ENCODE measurements at regions not wholly inside any gene's neighbourhood (a gene's known extent, or its start where the extent isn't known, plus 50 kb on each side); places are given as distances from the start of the nearest gene placed in this dataset.

- no peak for TF ChIP-seq CTCF (IDR thresholded peaks at IDR 0.05; ENCODE audit: unreplicated experiment)
- no peak overlapping the region for H3K4me3 Mint-ChIP-seq (ENCODE audit: low read depth)
- no peak overlapping the region for H3K27ac Mint-ChIP-seq
- no peaks in the 10 kb centered on the region for H3K27me3 Mint-ChIP-seq
- no peaks in the 10 kb centered on the region for H3K36me3 Mint-ChIP-seq (ENCODE audit: insufficient read depth)
- H3K4me1 Mint-ChIP-seq (ENCODE audit: low read depth) = no peaks in the 10 kb centered on the region
- DNase-seq (ENCODE audit: low spot score, unreplicated experiment) = no peak
- H3K9me3 Mint-ChIP-seq (ENCODE audit: low read depth) = peaks cover 22% of the 10 kb centered on the region
These were observed 188.5 kb upstream of the CHRM3 start for GRCh38 chr1:239197871-239198270.

DNA sequence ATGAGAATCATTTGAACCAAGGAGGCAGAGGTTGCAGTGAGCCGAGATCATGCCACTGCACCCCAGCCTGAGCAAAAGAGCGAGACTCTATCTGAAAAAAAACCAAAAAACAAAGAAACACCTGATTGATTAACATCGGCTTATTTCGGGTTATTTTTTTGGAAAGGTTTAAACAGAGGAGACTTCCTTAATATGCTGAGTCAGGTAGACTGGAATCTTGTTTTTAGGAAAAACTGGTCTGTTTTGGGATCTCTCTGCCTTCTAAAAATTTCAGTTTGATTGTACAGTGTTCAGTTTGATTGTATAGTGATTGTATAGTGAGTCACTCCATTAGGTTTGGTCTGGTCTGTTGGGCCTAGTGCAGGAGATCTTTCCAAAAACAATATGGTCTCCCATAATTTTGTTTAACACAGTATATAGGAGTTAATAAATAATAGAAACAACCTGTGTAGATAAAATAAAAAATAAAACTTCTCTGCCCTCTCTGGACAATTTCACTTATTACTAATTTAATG, 196.3 kb upstream of the CHRM3 start:
- Mint-ChIP-seq H3K4me3 (ENCODE audit: low read depth) (no peak overlapping the region), H3K4me1 (ENCODE audit: low read depth) (no peaks in the 10 kb centered on the region), H3K27ac (no peak overlapping the region), H3K9me3 (ENCODE audit: low read depth) (peaks cover 2% of the 10 kb centered on the region), H3K27me3 (no peaks in the 10 kb centered on the region), H3K36me3 (ENCODE audit: insufficient read depth) (no peaks in the 10 kb centered on the region)
- TF ChIP-seq CTCF (IDR thresholded peaks at IDR 0.05; ENCODE audit: unreplicated experiment) = no peak
- DNase-seq (ENCODE audit: low spot score, unreplicated experiment) = no peak

- Mint-ChIP-seq H3K9me3 (ENCODE audit: low read depth) (no peaks in the 10 kb centered on the region), H3K27ac (no peak overlapping the region), H3K4me1 (ENCODE audit: low read depth) (peaks cover 2% of the 10 kb centered on the region), H3K27me3 (no peaks in the 10 kb centered on the region), H3K36me3 (ENCODE audit: insufficient read depth) (no peaks in the 10 kb centered on the region), H3K4me3 (ENCODE audit: low read depth) (no peak overlapping the region)
- no peak for DNase-seq (ENCODE audit: low spot score, unreplicated experiment)
- TF ChIP-seq CTCF (IDR thresholded peaks at IDR 0.05; ENCODE audit: unreplicated experiment) = no peak
These were observed 199.9 kb upstream of the CHRM3 start for GRCh38 chr1:239186487-239186886.

DNA sequence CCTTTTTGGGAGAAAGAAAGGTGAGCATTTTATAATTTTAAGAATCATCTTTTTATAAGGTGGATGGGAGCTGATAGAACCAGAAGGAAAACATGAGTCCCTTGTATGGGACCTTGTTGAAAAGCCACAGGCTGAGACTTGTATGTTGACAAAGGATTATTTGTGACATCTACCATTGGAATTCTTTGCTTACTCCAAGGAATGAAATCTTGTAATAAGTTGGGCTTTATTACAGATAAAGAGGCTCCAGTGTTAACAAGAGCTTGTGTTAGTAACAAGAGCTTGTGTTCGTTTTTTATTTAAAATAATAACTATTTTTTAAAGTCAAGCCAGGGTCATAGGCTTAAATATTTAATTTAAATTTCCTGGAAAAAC, 201.1 kb upstream of the CHRM3 start:
- Mint-ChIP-seq H3K27me3 (no peaks in the 10 kb centered on the region), H3K27ac (no peak overlapping the region), H3K9me3 (ENCODE audit: low read depth) (peaks cover 5% of the 10 kb centered on the region), H3K4me3 (ENCODE audit: low read depth) (no peak overlapping the region), H3K4me1 (ENCODE audit: low read depth) (peaks cover 2% of the 10 kb centered on the region), H3K36me3 (ENCODE audit: insufficient read depth) (peaks cover 2% of the 10 kb centered on the region)
- TF ChIP-seq CTCF (IDR thresholded peaks at IDR 0.05; ENCODE audit: unreplicated experiment) = no peak
- no peak for DNase-seq (ENCODE audit: low spot score, unreplicated experiment)

- TF ChIP-seq CTCF (IDR thresholded peaks at IDR 0.05; ENCODE audit: unreplicated experiment) = no peak
- no peaks in the 10 kb centered on the region for H3K27me3 Mint-ChIP-seq
- peaks cover 2% of the 10 kb centered on the region for H3K36me3 Mint-ChIP-seq (ENCODE audit: insufficient read depth)
- no peak overlapping the region for H3K27ac Mint-ChIP-seq
- H3K4me3 Mint-ChIP-seq (ENCODE audit: low read depth) = no peak overlapping the region
- H3K4me1 Mint-ChIP-seq (ENCODE audit: low read depth) = peaks cover 2% of the 10 kb centered on the region
- peaks cover 7% of the 10 kb centered on the region for H3K9me3 Mint-ChIP-seq (ENCODE audit: low read depth)
- DNase-seq (ENCODE audit: low spot score, unreplicated experiment) = no peak
These were observed 201.7 kb upstream of the CHRM3 start for GRCh38 chr1:239184561-239185244.

Data from progenitor cell of endocrine pancreas (in vitro differentiated cells).